H9 (cell line): ENCODE measurements at regions not wholly inside any gene's neighbourhood (a gene's known extent, or its start where the extent isn't known, plus 50 kb on each side); places are given as distances from the start of the nearest gene placed in this dataset.

Experiments used
- DNase-seq: peaks from one replicate; pipeline ENCODE4 v3.0.0-alpha.2; 2017
- H2AFZ ChIP-seq: one replicate; pipeline ENCODE4 v1.6.1; 2013; ENCODE audit warnings: mild to moderate bottlenecking, low read length, control low read depth, moderate library complexity
- H2AK5ac ChIP-seq: 2 replicates; pipeline ENCODE4 v1.6.1; 2013; ENCODE audit warnings: low read length, control low read depth, mixed read lengths; ENCODE audit not compliant: insufficient read length
- H2BK120ac ChIP-seq: one replicate; pipeline ENCODE4 v1.6.1; 2013; ENCODE audit warnings: low read depth, mild to moderate bottlenecking, low read length, control low read depth, inconsistent platforms; ENCODE audit not compliant: poor library complexity, severe bottlenecking
- H2BK12ac ChIP-seq: 2 replicates; pipeline ENCODE4 v1.6.1; 2013; ENCODE audit warnings: low read length, control low read depth, mixed read lengths, low read depth; ENCODE audit not compliant: insufficient read length
- H2BK15ac ChIP-seq: 2 replicates; pipeline ENCODE4 v1.6.1; 2013; ENCODE audit warnings: low read depth, low read length, control low read depth
- H2BK20ac ChIP-seq: one replicate; pipeline ENCODE4 v1.6.1; 2013; ENCODE audit warnings: low read depth, mild to moderate bottlenecking, low read length, control low read depth, inconsistent platforms; ENCODE audit not compliant: poor library complexity, severe bottlenecking
- H2BK5ac ChIP-seq: 2 replicates; pipeline ENCODE4 v1.6.1; 2013; ENCODE audit warnings: low read length, control low read depth, mixed read lengths; ENCODE audit not compliant: insufficient read length
- H3K14ac ChIP-seq: 2 replicates; pipeline ENCODE4 v1.6.1; 2013; ENCODE audit warnings: low read length, control low read depth; ENCODE audit not compliant: insufficient read depth
- H3K18ac ChIP-seq: 2 replicates; pipeline ENCODE4 v1.6.1; 2013; ENCODE audit warnings: low read depth, mild to moderate bottlenecking, mixed read lengths, low read length, control low read depth; ENCODE audit not compliant: insufficient read length
- H3K23ac ChIP-seq: 2 replicates; pipeline ENCODE4 v1.6.1; 2013; ENCODE audit warnings: low read length, control low read depth, mixed read lengths, low read depth; ENCODE audit not compliant: insufficient read length
- H3K23me2 ChIP-seq: 2 replicates; pipeline ENCODE4 v1.6.1; 2013; ENCODE audit warnings: low read depth, mild to moderate bottlenecking, mixed read lengths, low read length, control low read depth; ENCODE audit not compliant: insufficient read length, poor library complexity, severe bottlenecking
- H3K27ac ChIP-seq: 2 replicates; pipeline ENCODE4 v1.5.1; 2013; ENCODE audit warnings: low read length, control low read depth, mixed read lengths, low read depth; ENCODE audit not compliant: insufficient read length
- H3K27me3 ChIP-seq: 2 replicates; pipeline ENCODE4 v1.6.1; 2013; ENCODE audit warnings: low read length, control low read depth, inconsistent platforms; ENCODE audit not compliant: insufficient read depth
- H3K4ac ChIP-seq: 2 replicates; pipeline ENCODE4 v1.6.1; 2013; ENCODE audit warnings: low read depth, mild to moderate bottlenecking, control low read depth, inconsistent platforms, low read length, moderate library complexity
- H3K4me1 ChIP-seq: 2 replicates; pipeline ENCODE4 v1.6.1; 2013; ENCODE audit warnings: low read length, control low read depth, inconsistent platforms; ENCODE audit not compliant: insufficient read depth
- H3K4me2 ChIP-seq: 2 replicates; pipeline ENCODE4 v1.6.1; 2013; ENCODE audit warnings: low read length, control low read depth, mixed read lengths; ENCODE audit not compliant: insufficient read length, insufficient read depth
- H3K56ac ChIP-seq: 2 replicates; pipeline ENCODE4 v1.6.1; 2013; ENCODE audit warnings: low read depth, mild to moderate bottlenecking, mixed read lengths, low read length, control low read depth; ENCODE audit not compliant: insufficient read length
- H3K79me1 ChIP-seq: 2 replicates; pipeline ENCODE4 v1.6.1; 2013; ENCODE audit warnings: low read depth, mild to moderate bottlenecking, moderate library complexity, low read length, control low read depth, inconsistent platforms; ENCODE audit not compliant: insufficient read depth, poor library complexity, severe bottlenecking
- H3K79me2 ChIP-seq: 2 replicates; pipeline ENCODE4 v1.6.1; 2013; ENCODE audit warnings: low read length, control low read depth, inconsistent platforms; ENCODE audit not compliant: insufficient read depth
- H3K9ac ChIP-seq: 2 replicates; pipeline ENCODE4 v1.6.1; 2013; ENCODE audit warnings: low read length, control low read depth, mixed read lengths; ENCODE audit not compliant: insufficient read length; ENCODE audit errors: extremely low read depth
- H3K9me3 ChIP-seq: one replicate; pipeline ENCODE4 v1.6.1; 2013; ENCODE audit warnings: low read depth, low read length, inconsistent platforms; ENCODE audit not compliant: control insufficient read depth
- H3T11ph ChIP-seq: one replicate; pipeline ENCODE4 v1.6.1; 2013; ENCODE audit warnings: mild to moderate bottlenecking, low read length, control low read depth, inconsistent platforms
- H4K20me1 ChIP-seq: one replicate; pipeline ENCODE4 v1.6.1; 2013; ENCODE audit not compliant: control insufficient read depth, insufficient read length, insufficient read depth
- H4K5ac ChIP-seq: 2 replicates; pipeline ENCODE4 v1.6.1; 2013; ENCODE audit warnings: low read depth, mild to moderate bottlenecking, mixed read lengths, low read length, control low read depth; ENCODE audit not compliant: insufficient read length
- H4K8ac ChIP-seq: replicated peaks from 2 replicates; pipeline ENCODE4 v1.6.1; 2013; ENCODE audit warnings: low read length, control low read depth, mixed read lengths, low read depth; ENCODE audit not compliant: insufficient read length
- H4K91ac ChIP-seq: 2 replicates; pipeline ENCODE4 v1.6.1; 2013; ENCODE audit warnings: low read depth, mild to moderate bottlenecking, moderate library complexity, mixed read lengths, low read length, control low read depth; ENCODE audit not compliant: insufficient read length
- H3K27ac Mint-ChIP-seq, 3 experiments: 2 replicates in 2 of 3; 3 replicates in 1 of 3; pipeline ENCODE4 v1.8.0; 2020 to 2021; ENCODE audit warnings: mixed read lengths in 3 of 3, mild to moderate bottlenecking in 1 of 3, moderate library complexity in 1 of 3
- H3K27me3 Mint-ChIP-seq: 2 replicates; pipeline ENCODE4 v1.8.0; 2021; ENCODE audit warnings: low read depth, mild to moderate bottlenecking, moderate library complexity, mixed read lengths
- H3K36me3 Mint-ChIP-seq, 3 experiments: 2 replicates in 2 of 3; 3 replicates in 1 of 3; pipeline ENCODE4 v1.8.0; 2020 to 2021; ENCODE audit warnings: low read depth in 3 of 3, mixed read lengths in 3 of 3; ENCODE audit not compliant: insufficient read depth in 1 of 3
- H3K4me1 Mint-ChIP-seq, 2 experiments: 2 replicates each; pipeline ENCODE4 v1.8.0; 2020; ENCODE audit warnings: mixed read lengths in 2 of 2
- H3K4me3 Mint-ChIP-seq, 2 experiments: 2 replicates in 1 of 2; 3 replicates in 1 of 2; pipeline ENCODE4 v1.8.0; 2020 to 2021; ENCODE audit warnings: mild to moderate bottlenecking in 2 of 2, mixed read lengths in 2 of 2, moderate library complexity in 1 of 2
- H3K9me3 Mint-ChIP-seq, 2 experiments: 2 replicates in 1 of 2; 3 replicates in 1 of 2; pipeline ENCODE4 v1.8.0; 2020; ENCODE audit warnings: mild to moderate bottlenecking in 2 of 2, mixed read lengths in 2 of 2, moderate library complexity in 1 of 2
- CTCF ChIP-seq: fragments of 200-600 bp; sonication (generic); conservative IDR thresholded peaks from 3 replicates; pipeline ENCODE4 v1.8.0; 2021; ENCODE audit warnings: antibody characterized with exemption, mild to moderate bottlenecking
- WGBS: extraction: QIAGEN DNeasy Blood & Tissue Kit; methylation state at CpG from one replicate; pipeline ENCODE4 v1.1.7; 2013; ENCODE audit warnings: missing lambda C conversion rate, low lambda C conversion rate, mixed read lengths; ENCODE audit not compliant: insufficient read length; ENCODE audit errors: extremely low coverage; 5-methylcytosine and 5-hydroxymethylcytosine counted together

GRCh38 chr13:68380041-68380973 lies 1150.2 kb upstream of the PCDH9 start:
- no peak overlapping the region for H4K8ac ChIP-seq
- H3K4ac ChIP-seq, result no peak overlapping the region
- Mint-ChIP-seq H3K27me3 (no peaks in the 10 kb centered on the region), H3K4me3 (no peak overlapping the region), H3K36me3 (no peaks in the 10 kb centered on the region), H3K27ac (no peak overlapping the region), H3K4me1 (no peaks in the 10 kb centered on the region), H3K9me3 (no peaks in the 10 kb centered on the region)
- no peaks in the 10 kb centered on the region for H3K27me3 ChIP-seq
- H2BK120ac ChIP-seq, result no peak overlapping the region
- no peaks in the 10 kb centered on the region for H3K23me2 ChIP-seq
- H3T11ph ChIP-seq, result no peak overlapping the region
- H2BK20ac ChIP-seq, result no peak overlapping the region
- H4K5ac ChIP-seq, result no peak overlapping the region
- no peak overlapping the region for H2BK5ac ChIP-seq
- no CpG with 5 or more reads among the region's 6 CpGs for WGBS
- no peak overlapping the region for H3K4me2 ChIP-seq
- no peak overlapping the region for H3K14ac ChIP-seq
- no peak overlapping the region for H3K9ac ChIP-seq
- no peaks in the 10 kb centered on the region for H3K79me2 ChIP-seq
- TF ChIP-seq CTCF, result no peak
- H4K91ac ChIP-seq, result no peak overlapping the region
- no peak overlapping the region for H2AK5ac ChIP-seq
- H2BK15ac ChIP-seq, result no peak overlapping the region
- no peak overlapping the region for H3K27ac ChIP-seq
- no peak for DNase-seq
- H2AFZ ChIP-seq, result no peak overlapping the region
- no peak overlapping the region for H3K23ac ChIP-seq
- H3K9me3 ChIP-seq, result no peaks in the 10 kb centered on the region
- no peak overlapping the region for H3K56ac ChIP-seq
- H3K4me1 ChIP-seq, result no peaks in the 10 kb centered on the region
- H3K18ac ChIP-seq, result no peak overlapping the region
- no peaks in the 10 kb centered on the region for H3K79me1 ChIP-seq
- H4K20me1 ChIP-seq, result no peaks in the 10 kb centered on the region
- no peak overlapping the region for H2BK12ac ChIP-seq
